ENCODE measurements at regions not wholly inside any gene's neighbourhood (a gene's known extent, or its start where the extent isn't known, plus 50 kb on each side); places are given as distances from the start of the nearest gene placed in this dataset.

- Mint-ChIP-seq H3K27me3 (peaks cover 3% of the 10 kb centered on the region), H3K9me3 (no peaks in the 10 kb centered on the region), H3K4me3 (no peak overlapping the region), H3K27ac (no peak overlapping the region), H3K4me1 (no peaks in the 10 kb centered on the region), H3K36me3 (ENCODE audit: low read depth) (no peaks in the 10 kb centered on the region)
- TF ChIP-seq CTCF (IDR thresholded peaks at IDR 0.05) = no peak
- intact Hi-C loops (cut with micrococcal nuclease) = no loop called here
- ATAC-seq (ENCODE audit: low read depth) = no peak
- DNase-seq = no peak
- ChIA-PET CTCF (no interaction called here), POLR2A (no interaction called here)
Measured at GRCh38 chr16:77557385-77557784, 122.6 kb upstream of the ADAMTS18 start.

- Mint-ChIP-seq H3K9me3 (no peaks in the 10 kb centered on the region), H3K27me3 (peaks cover 3% of the 10 kb centered on the region), H3K4me3 (no peak overlapping the region), H3K4me1 (no peaks in the 10 kb centered on the region), H3K36me3 (ENCODE audit: low read depth) (no peaks in the 10 kb centered on the region), H3K27ac (no peak overlapping the region)
- CTCF ChIA-PET = no interaction called here
- POLR2A ChIA-PET = no interaction called here
- DNase-seq = no peak
- ATAC-seq (ENCODE audit: low read depth) = no peak
- intact Hi-C loops (cut with micrococcal nuclease) = no loop called here
- TF ChIP-seq CTCF (IDR thresholded peaks at IDR 0.05) = no peak
Measured at GRCh38 chr16:77558786-77559185, 124.0 kb upstream of the ADAMTS18 start.

GRCh38 chr16:77562497-77562896 is 127.7 kb upstream of the ADAMTS18 start:
- no peak for TF ChIP-seq CTCF (IDR thresholded peaks at IDR 0.05)
- H3K27me3 Mint-ChIP-seq = peaks cover 2% of the 10 kb centered on the region
- no peak overlapping the region for H3K4me3 Mint-ChIP-seq
- ATAC-seq (ENCODE audit: low read depth) = no peak
- ChIA-PET POLR2A (no interaction called here), CTCF (no interaction called here)
- intact Hi-C loops (cut with micrococcal nuclease) = no loop called here
- no peaks in the 10 kb centered on the region for H3K4me1 Mint-ChIP-seq
- H3K27ac Mint-ChIP-seq = no peak overlapping the region
- DNase-seq = no peak
- H3K36me3 Mint-ChIP-seq (ENCODE audit: low read depth) = no peaks in the 10 kb centered on the region
- H3K9me3 Mint-ChIP-seq = no peaks in the 10 kb centered on the region

GRCh38 chr16:77564791-77565390 is 130.1 kb upstream of the ADAMTS18 start:
- POLR2A ChIA-PET = no interaction called here
- CTCF ChIA-PET = interaction anchor here (0.6 kb wide), 1 partner anchor 1778 kb away, joined by 3 read pairs; no protein-coding TSS in a partner anchor
- H3K9me3 Mint-ChIP-seq = no peaks in the 10 kb centered on the region
- H3K4me1 Mint-ChIP-seq = no peaks in the 10 kb centered on the region
- ATAC-seq (ENCODE audit: low read depth) (no peak), DNase-seq (no peak)
- H3K4me3 Mint-ChIP-seq = no peak overlapping the region
- TF ChIP-seq CTCF (IDR thresholded peaks at IDR 0.05) = no peak
- H3K36me3 Mint-ChIP-seq (ENCODE audit: low read depth) = no peaks in the 10 kb centered on the region
- H3K27ac Mint-ChIP-seq = no peak overlapping the region
- intact Hi-C loops (cut with micrococcal nuclease) = no loop called here
- peaks cover 2% of the 10 kb centered on the region for H3K27me3 Mint-ChIP-seq

GRCh38 chr16:77569406-77569805 is 134.6 kb upstream of the ADAMTS18 start:
- H3K27ac Mint-ChIP-seq = no peak overlapping the region
- CTCF ChIA-PET = no interaction called here
- no peak overlapping the region for H3K4me3 Mint-ChIP-seq
- DNase-seq = no peak
- H3K4me1 Mint-ChIP-seq = no peaks in the 10 kb centered on the region
- H3K27me3 Mint-ChIP-seq = peaks cover 6% of the 10 kb centered on the region
- intact Hi-C loops (cut with micrococcal nuclease) = no loop called here
- TF ChIP-seq CTCF (IDR thresholded peaks at IDR 0.05) = no peak
- POLR2A ChIA-PET = no interaction called here
- no peak for ATAC-seq (ENCODE audit: low read depth)
- H3K9me3 Mint-ChIP-seq = no peaks in the 10 kb centered on the region
- H3K36me3 Mint-ChIP-seq (ENCODE audit: low read depth) = no peaks in the 10 kb centered on the region
